OCI-LY3 (cell line): ENCODE measurements at regions not wholly inside any gene's neighbourhood (a gene's known extent, or its start where the extent isn't known, plus 50 kb on each side); places are given as distances from the start of the nearest gene placed in this dataset.
A peak's percentile ranks its signal among the peaks of the same experiment; 100 is the strongest.
"Not testable (repeated sequence)": the region's sequence is repeated elsewhere in the genome, so short reads cannot be mapped to it uniquely, and the experiment has no call there.

ENCODE experiments used
- H2AFZ ChIP-seq: fragments of 200-600, 300-600 bp; shearing (Covaris generic); 2 replicates; pipeline ENCODE4 v1.6.0; 2014; ENCODE audit warnings: antibody characterized with exemption, low read depth, low read length
- H3K27ac ChIP-seq: fragments of 200-600, 300-600 bp; sonication (generic); 2 replicates; pipeline ENCODE4 v1.5.1; 2014; ENCODE audit warnings: mild to moderate bottlenecking, low read length, moderate library complexity, mixed read lengths
- H3K27me3 ChIP-seq: fragments of 200-600, 300-600 bp; sonication (generic); 2 replicates; pipeline ENCODE4 v1.6.1; 2014; ENCODE audit warnings: low read depth, low read length, mixed read lengths
- H3K36me3 ChIP-seq: fragments of 200-600, 300-600 bp; sonication (generic); replicated peaks from 2 replicates; pipeline ENCODE3; 2014; ENCODE audit warnings: low read depth, low read length, mixed read lengths
- H3K4me1 ChIP-seq: fragments of 300-600, 200-600 bp; sonication (generic); 2 replicates; pipeline ENCODE4 v1.6.1; 2014; ENCODE audit warnings: low read length, mixed read lengths
- H3K4me2 ChIP-seq: fragments of 200-600, 300-600 bp; sonication (generic); 2 replicates; pipeline ENCODE4 v1.6.1; 2014; ENCODE audit warnings: low read length, mixed read lengths
- H3K4me3 ChIP-seq: fragments of 300-600, 200-600 bp; sonication (generic); 2 replicates; pipeline ENCODE4 v1.5.1; 2014; ENCODE audit warnings: antibody characterized with exemption, mild to moderate bottlenecking, low read length, moderate library complexity
- H3K79me2 ChIP-seq: fragments of 300-600, 200-600 bp; shearing (Covaris generic); 2 replicates; pipeline ENCODE4 v1.6.1; 2014; ENCODE audit warnings: mild to moderate bottlenecking, low read length, mixed read lengths
- H3K9ac ChIP-seq: fragments of 300-600, 200-600 bp; shearing (Covaris generic); 2 replicates; pipeline ENCODE4 v1.6.0; 2014; ENCODE audit warnings: mild to moderate bottlenecking, low read length, moderate library complexity
- H3K9me3 ChIP-seq: fragments of 200-600, 300-600 bp; shearing (Covaris generic); 2 replicates; pipeline ENCODE4 v1.6.1; 2014; ENCODE audit warnings: low read length, mixed read lengths; ENCODE audit not compliant: insufficient read depth
- H4K20me1 ChIP-seq: fragments of 200-600, 300-600 bp; sonication (generic); 2 replicates; pipeline ENCODE4 v1.6.1; 2016; ENCODE audit warnings: low read length, mixed read lengths; ENCODE audit not compliant: insufficient read depth
- CTCF ChIP-seq: fragments of 200-600, 300-600 bp; sonication (generic); IDR thresholded peaks from 2 replicates; pipeline ENCODE4 v1.5.1; 2014; ENCODE audit warnings: antibody characterized with exemption, low read length, low read depth
- EZH2phosphoT487 ChIP-seq: fragments of 200-600 bp; shearing (Covaris generic); IDR thresholded peaks from 2 replicates; pipeline ENCODE4 v1.6.1; 2018; ENCODE audit warnings: antibody characterized with exemption, mixed run types, low read depth

- Histone ChIP-seq H3K36me3 (no peaks in the 10 kb centered on the region), H3K27ac (0 out of 2 replicates have a peak overlapping the region, but pooled peaks have one; percentile 7), H3K4me1 (peaks cover 12% of the 10 kb centered on the region), H3K9me3 (no peaks in the 10 kb centered on the region), H2AFZ (no peak overlapping the region), H4K20me1 (no peaks in the 10 kb centered on the region), H3K79me2 (no peaks in the 10 kb centered on the region), H3K27me3 (no peaks in the 10 kb centered on the region; the same call in 1 of the 2 replicates), H3K9ac (no peak overlapping the region), H3K4me3 (no peak overlapping the region), H3K4me2 (0 out of 2 replicates have a peak overlapping the region, but pooled peaks have one; percentile 6)
- TF ChIP-seq EZH2phosphoT487 = no peak
- TF ChIP-seq CTCF = no peak
Measured at GRCh38 chr13:38462605-38463004, 113.0 kb downstream of the UFM1 start.

GRCh38 chr13:38463048-38463447, 113.4 kb downstream of the UFM1 start:
- no peak overlapping the region for H3K27ac ChIP-seq
- H3K4me2 ChIP-seq = 0 out of 2 replicates have a peak overlapping the region, but pooled peaks have one; percentile 6
- H4K20me1 ChIP-seq = no peaks in the 10 kb centered on the region
- H3K36me3 ChIP-seq = no peaks in the 10 kb centered on the region
- H2AFZ ChIP-seq = no peak overlapping the region
- no peak overlapping the region for H3K9ac ChIP-seq
- peaks cover 12% of the 10 kb centered on the region for H3K4me1 ChIP-seq
- H3K4me3 ChIP-seq = no peak overlapping the region
- TF ChIP-seq CTCF (no peak), EZH2phosphoT487 (no peak)
- H3K9me3 ChIP-seq = no peaks in the 10 kb centered on the region
- H3K27me3 ChIP-seq = no peaks in the 10 kb centered on the region; the same call in 1 of the 2 replicates
- no peaks in the 10 kb centered on the region for H3K79me2 ChIP-seq

GRCh38 chr13:38472411-38472810, 122.8 kb downstream of the UFM1 start:
- not testable (repeated sequence) for H3K4me1 ChIP-seq, H2AFZ ChIP-seq, H3K27me3 ChIP-seq, H3K9me3 ChIP-seq, H3K27ac ChIP-seq, H3K79me2 ChIP-seq, H3K9ac ChIP-seq, H3K36me3 ChIP-seq, H3K4me3 ChIP-seq, H3K4me2 ChIP-seq, H4K20me1 ChIP-seq

GRCh38 chr13:38473305-38473704, 123.7 kb downstream of the UFM1 start:
- H3K4me2 ChIP-seq = no peak overlapping the region

More at GRCh38 chr13:38473305-38473704, 123.7 kb downstream of the UFM1 start:
- no peak overlapping the region for H3K27ac ChIP-seq
- no peak overlapping the region for H2AFZ ChIP-seq
- H3K79me2 ChIP-seq = no peaks in the 10 kb centered on the region
- no peaks in the 10 kb centered on the region for H3K36me3 ChIP-seq
- no peaks in the 10 kb centered on the region for H3K27me3 ChIP-seq
- H4K20me1 ChIP-seq = no peaks in the 10 kb centered on the region
- H3K4me3 ChIP-seq = no peak overlapping the region
- H3K9me3 ChIP-seq = no peaks in the 10 kb centered on the region
- TF ChIP-seq EZH2phosphoT487 (no peak), CTCF (no peak)
- no peak overlapping the region for H3K9ac ChIP-seq
- no peaks in the 10 kb centered on the region for H3K4me1 ChIP-seq
